H1 (cell line): ENCODE measurements at regions not wholly inside any gene's neighbourhood (a gene's known extent, or its start where the extent isn't known, plus 50 kb on each side); places are given as distances from the start of the nearest gene placed in this dataset.

Source experiments
- CBX5 ChIP-seq: fragments of 300-800, 300-1000 bp; sonication (generic); IDR thresholded peaks from 2 replicates; pipeline ENCODE4 v1.7.1; 2016; ENCODE audit warnings: antibody characterized with exemption, low read length, low read depth
- CREB1 ChIP-seq: IDR thresholded peaks from 2 replicates; pipeline ENCODE4 v1.6.1; 2012; ENCODE audit warnings: inconsistent platforms
- SIN3A ChIP-seq, 2 experiments: IDR thresholded peaks in 1 of 2; conservative IDR thresholded peaks in 1 of 2; 2 replicates each; pipeline ENCODE4 v1.6.1; 2011 to 2012; ENCODE audit warnings: low read length in 2 of 2, improper control_type of control experiment in 1 of 2, low read depth in 1 of 2, mild to moderate bottlenecking in 1 of 2
- SUZ12 ChIP-seq: fragments of 200-600 bp; sonication (generic); IDR thresholded peaks from 2 replicates; pipeline ENCODE4 v1.6.1; 2012; ENCODE audit warnings: mild to moderate bottlenecking, inconsistent platforms, low read length, moderate library complexity, mixed read lengths

DNA sequence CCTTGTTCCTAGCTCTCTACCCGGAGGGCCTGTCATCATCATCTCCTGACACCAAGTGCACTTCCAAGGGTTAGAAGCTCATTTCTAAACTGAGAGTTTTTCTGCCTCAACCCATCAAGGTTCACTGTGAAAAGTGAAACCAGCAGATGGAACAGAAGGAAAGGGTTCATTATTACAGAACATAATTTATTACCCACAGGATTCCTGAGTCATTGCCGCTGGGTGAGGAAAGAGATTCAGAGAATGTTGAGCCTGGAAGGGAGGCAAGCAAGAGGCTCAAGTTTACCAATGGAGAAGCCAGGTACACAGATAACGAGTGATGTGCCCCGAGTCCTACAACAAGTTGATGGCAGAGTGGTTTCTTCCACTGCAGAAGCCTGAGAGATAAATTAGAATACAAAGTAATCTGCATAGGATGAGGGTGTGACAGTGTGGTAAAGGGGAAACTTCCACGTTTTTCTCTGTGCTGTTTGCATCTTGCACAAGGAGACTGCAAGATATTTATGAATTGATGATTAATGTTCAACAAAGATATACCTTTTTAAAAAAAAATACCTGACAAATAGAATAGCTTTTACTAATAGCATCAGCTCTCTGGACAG lies 80.5 kb upstream of the SETMAR start (continued):
- TF ChIP-seq SUZ12 (no peak), CBX5 (no peak), CREB1 (no peak), SIN3A (conservative IDR thresholded peaks at IDR 0.05 in 1 of 2, IDR thresholded peaks at IDR 0.05 in 1 of 2; ENCODE audit: low read depth in 1 of 2, low read length in 2 of 2) (no peak)
- TF ChIP-seq, all 59 proteins: peak for 0
